GM23338 (cell line): ENCODE measurements at regions not wholly inside any gene's neighbourhood (a gene's known extent, or its start where the extent isn't known, plus 50 kb on each side); places are given as distances from the start of the nearest gene placed in this dataset.

Experiments
- ATAC-seq: fragments of 200-7000 bp; cut with Tn5 transposase; 3 replicates; pipeline ENCODE4 v1.9.1; 2020
- DNase-seq: peaks from one replicate; pipeline ENCODE4 v3.0.0-alpha.2; 2015; ENCODE audit warnings: low spot score
- H2AFZ ChIP-seq: fragments of 200-600 bp; sonication (generic); 2 replicates; pipeline ENCODE4 v1.8.0; 2016; ENCODE audit warnings: antibody characterized with exemption, mild to moderate bottlenecking, moderate library complexity
- H3F3A ChIP-seq: fragments of 200-600 bp; sonication (generic); replicated peaks from 2 replicates; pipeline ENCODE4 v1.8.0; 2017; ENCODE audit warnings: antibody characterized with exemption, mixed run types, low read depth
- H3K27ac ChIP-seq: fragments of 200-600 bp; sonication (generic); 2 replicates; pipeline ENCODE4 v1.6.1; 2016; ENCODE audit warnings: low read depth
- H3K27me3 ChIP-seq: fragments of 200-600 bp; sonication (generic); 2 replicates; pipeline ENCODE4 v1.8.0; 2016; ENCODE audit warnings: mild to moderate bottlenecking, mixed run types, moderate library complexity; ENCODE audit not compliant: insufficient read depth
- H3K36me3 ChIP-seq: fragments of 200-600 bp; sonication (generic); 2 replicates; pipeline ENCODE4 v1.8.0; 2016; ENCODE audit warnings: mild to moderate bottlenecking; ENCODE audit not compliant: insufficient read depth
- H3K4me1 ChIP-seq: fragments of 200-600 bp; sonication (generic); 2 replicates; pipeline ENCODE4 v1.8.0; 2016; ENCODE audit warnings: mild to moderate bottlenecking, moderate library complexity; ENCODE audit not compliant: insufficient read depth
- H3K4me2 ChIP-seq: fragments of 200-600 bp; sonication (generic); 2 replicates; pipeline ENCODE4 v1.7.1; 2017; ENCODE audit warnings: mixed run types
- H3K4me3 ChIP-seq: fragments of 200-600 bp; sonication (generic); 2 replicates; pipeline ENCODE4 v1.6.1; 2016; ENCODE audit warnings: mixed run types
- H3K79me2 ChIP-seq: fragments of 200-600 bp; sonication (generic); replicated peaks from 2 replicates; pipeline ENCODE4 v1.8.0; 2017; ENCODE audit warnings: mild to moderate bottlenecking; ENCODE audit not compliant: insufficient read depth
- H3K9me2 ChIP-seq: fragments of 200-600 bp; sonication (generic); 2 replicates; pipeline ENCODE4 v1.8.0; 2017; ENCODE audit not compliant: insufficient read depth
- H4K20me1 ChIP-seq: fragments of 200-600 bp; sonication (generic); replicated peaks from 2 replicates; pipeline ENCODE4 v1.8.0; 2017; ENCODE audit warnings: mild to moderate bottlenecking; ENCODE audit not compliant: insufficient read depth
- H3K27ac Mint-ChIP-seq: 2 replicates; pipeline ENCODE4 v1.8.0; 2020; ENCODE audit warnings: inconsistent platforms, mild to moderate bottlenecking, moderate library complexity, mixed read lengths
- H3K27me3 Mint-ChIP-seq: 3 replicates; pipeline ENCODE4 v1.8.0; 2022; ENCODE audit warnings: low read depth, mild to moderate bottlenecking, moderate library complexity, mixed read lengths, inconsistent platforms; ENCODE audit not compliant: insufficient read depth, poor library complexity
- H3K36me3 Mint-ChIP-seq: 3 replicates; pipeline ENCODE4 v1.8.0; 2021; ENCODE audit warnings: low read depth, mild to moderate bottlenecking, inconsistent platforms, moderate library complexity, mixed read lengths
- H3K4me1 Mint-ChIP-seq: 3 replicates; pipeline ENCODE4 v1.8.0; 2020; ENCODE audit warnings: mild to moderate bottlenecking, inconsistent platforms, mixed read lengths
- H3K4me3 Mint-ChIP-seq: 3 replicates; pipeline ENCODE4 v1.8.0; 2021; ENCODE audit warnings: moderate library complexity, mild to moderate bottlenecking, inconsistent platforms, mixed read lengths
- H3K9me3 Mint-ChIP-seq: 3 replicates; pipeline ENCODE4 v1.8.0; 2020; ENCODE audit warnings: moderate library complexity, mild to moderate bottlenecking, inconsistent platforms, mixed read lengths
- CREB1 ChIP-seq: fragments of 250-450 bp; sonication (Bioruptor Pico); IDR thresholded peaks from 2 replicates; pipeline ENCODE4 v1.5.0; 2020; ENCODE audit warnings: low read depth, mild to moderate bottlenecking, moderate library complexity
- EZH2 ChIP-seq: fragments of 200-600 bp; sonication (generic); IDR thresholded peaks from one replicate; pipeline ENCODE4 v1.8.0; 2017; ENCODE audit warnings: antibody characterized with exemption, mild to moderate bottlenecking, low read depth; ENCODE audit not compliant: unreplicated experiment
- EZH2phosphoT487 ChIP-seq: fragments of 200-600 bp; sonication (generic); IDR thresholded peaks from one replicate; pipeline ENCODE4 v1.8.1; 2018; ENCODE audit warnings: antibody characterized with exemption; ENCODE audit not compliant: unreplicated experiment
- JUNB ChIP-seq: IDR thresholded peaks from one replicate; pipeline ENCODE4 v1.6.1; 2016; ENCODE audit warnings: antibody characterized with exemption; ENCODE audit not compliant: unreplicated experiment
- NANOG ChIP-seq: IDR thresholded peaks from 2 replicates; pipeline ENCODE4 v1.6.1; 2016; ENCODE audit warnings: antibody characterized with exemption, borderline replicate concordance
- POLR2AphosphoS5 ChIP-seq: IDR thresholded peaks from 2 replicates; pipeline ENCODE4 v1.6.1; 2016; ENCODE audit warnings: antibody characterized with exemption, low read depth
- STAT1 ChIP-seq: IDR thresholded peaks from one replicate; pipeline ENCODE4 v1.6.1; 2016; ENCODE audit warnings: antibody characterized with exemption; ENCODE audit not compliant: unreplicated experiment
- ZNF114 ChIP-seq: fragments of 250-450 bp; sonication (Bioruptor Pico); IDR thresholded peaks from 2 replicates; pipeline ENCODE4 v1.5.0; 2020; ENCODE audit warnings: mild to moderate bottlenecking, moderate library complexity
- ZNF331 ChIP-seq: fragments of 250-450 bp; sonication (Bioruptor Pico); IDR thresholded peaks from 2 replicates; pipeline ENCODE4 v1.5.0; 2020; ENCODE audit warnings: low read depth, mild to moderate bottlenecking, moderate library complexity
- TF ChIP-seq, protein P1 (sequence below), 2 experiments: fragments of 200-600 bp in 1 of 2; sonication (generic) in 1 of 2; conservative IDR thresholded peaks; 2 replicates each; pipeline versions ENCODE4 v1.5.1 to v1.6.1; 2016 to 2017; ENCODE audit warnings: antibody characterized with exemption in 2 of 2, low read depth in 2 of 2, mild to moderate bottlenecking in 2 of 2, moderate library complexity in 1 of 2
- TF ChIP-seq, protein P2 (sequence below): IDR thresholded peaks from one replicate; pipeline ENCODE4 v1.6.1; 2018; ENCODE audit warnings: antibody characterized with exemption; ENCODE audit not compliant: unreplicated experiment
- TF ChIP-seq, protein P3 (sequence below): IDR thresholded peaks from 2 replicates; pipeline ENCODE4 v1.6.1; 2016; ENCODE audit warnings: antibody characterized with exemption

DNA sequence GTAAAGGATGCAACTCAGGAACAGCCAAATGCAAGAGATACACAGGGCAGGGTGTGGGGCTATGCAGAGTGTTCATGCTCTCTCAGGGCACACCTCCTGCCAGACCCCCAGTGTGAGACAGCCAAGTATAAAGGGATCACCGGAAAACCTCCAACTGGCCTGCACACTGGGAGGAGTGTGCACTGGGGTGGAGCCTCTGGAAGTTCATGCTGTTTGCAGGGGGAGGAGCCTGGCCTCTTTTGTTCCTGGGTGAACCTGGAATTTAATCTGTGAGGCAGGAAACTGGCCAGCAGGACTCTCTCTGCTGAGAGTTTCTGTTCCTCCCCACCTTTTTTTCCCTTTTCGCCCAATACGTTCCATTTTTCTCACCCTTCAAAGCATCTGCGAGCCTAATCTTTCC, 204.1 kb downstream of the WNT5A start:
- DNase-seq (peak; percentile 47), ATAC-seq (peak; percentile 74)
- H3K27me3 ChIP-seq = no peaks in the 10 kb centered on the region
- peak overlapping the region; percentile 93 for H2AFZ ChIP-seq
- Mint-ChIP-seq H3K27me3 (no peaks in the 10 kb centered on the region), H3K36me3 (no peaks in the 10 kb centered on the region), H3K27ac (peak overlapping the region; percentile 68), H3K4me1 (peaks cover 22% of the 10 kb centered on the region), H3K9me3 (no peaks in the 10 kb centered on the region), H3K4me3 (no peak overlapping the region)
- H3K79me2 ChIP-seq = no peaks in the 10 kb centered on the region
- peaks cover 8% of the 10 kb centered on the region for H3K4me1 ChIP-seq
- H3F3A ChIP-seq = no peaks in the 10 kb centered on the region
- no peaks in the 10 kb centered on the region for H4K20me1 ChIP-seq
- no peaks in the 10 kb centered on the region for H3K36me3 ChIP-seq
- TF ChIP-seq, protein P1, sequence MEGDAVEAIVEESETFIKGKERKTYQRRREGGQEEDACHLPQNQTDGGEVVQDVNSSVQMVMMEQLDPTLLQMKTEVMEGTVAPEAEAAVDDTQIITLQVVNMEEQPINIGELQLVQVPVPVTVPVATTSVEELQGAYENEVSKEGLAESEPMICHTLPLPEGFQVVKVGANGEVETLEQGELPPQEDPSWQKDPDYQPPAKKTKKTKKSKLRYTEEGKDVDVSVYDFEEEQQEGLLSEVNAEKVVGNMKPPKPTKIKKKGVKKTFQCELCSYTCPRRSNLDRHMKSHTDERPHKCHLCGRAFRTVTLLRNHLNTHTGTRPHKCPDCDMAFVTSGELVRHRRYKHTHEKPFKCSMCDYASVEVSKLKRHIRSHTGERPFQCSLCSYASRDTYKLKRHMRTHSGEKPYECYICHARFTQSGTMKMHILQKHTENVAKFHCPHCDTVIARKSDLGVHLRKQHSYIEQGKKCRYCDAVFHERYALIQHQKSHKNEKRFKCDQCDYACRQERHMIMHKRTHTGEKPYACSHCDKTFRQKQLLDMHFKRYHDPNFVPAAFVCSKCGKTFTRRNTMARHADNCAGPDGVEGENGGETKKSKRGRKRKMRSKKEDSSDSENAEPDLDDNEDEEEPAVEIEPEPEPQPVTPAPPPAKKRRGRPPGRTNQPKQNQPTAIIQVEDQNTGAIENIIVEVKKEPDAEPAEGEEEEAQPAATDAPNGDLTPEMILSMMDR (conservative IDR thresholded peaks at IDR 0.05; ENCODE audit: low read depth in 2 of 2) = no peak
- no peak overlapping the region for H3K27ac ChIP-seq
- no peak overlapping the region for H3K4me3 ChIP-seq
- peak overlapping the region; percentile 37 for H3K4me2 ChIP-seq
- H3K9me2 ChIP-seq = peaks cover 4% of the 10 kb centered on the region; the same call in 1 of the 2 replicates

DNA sequence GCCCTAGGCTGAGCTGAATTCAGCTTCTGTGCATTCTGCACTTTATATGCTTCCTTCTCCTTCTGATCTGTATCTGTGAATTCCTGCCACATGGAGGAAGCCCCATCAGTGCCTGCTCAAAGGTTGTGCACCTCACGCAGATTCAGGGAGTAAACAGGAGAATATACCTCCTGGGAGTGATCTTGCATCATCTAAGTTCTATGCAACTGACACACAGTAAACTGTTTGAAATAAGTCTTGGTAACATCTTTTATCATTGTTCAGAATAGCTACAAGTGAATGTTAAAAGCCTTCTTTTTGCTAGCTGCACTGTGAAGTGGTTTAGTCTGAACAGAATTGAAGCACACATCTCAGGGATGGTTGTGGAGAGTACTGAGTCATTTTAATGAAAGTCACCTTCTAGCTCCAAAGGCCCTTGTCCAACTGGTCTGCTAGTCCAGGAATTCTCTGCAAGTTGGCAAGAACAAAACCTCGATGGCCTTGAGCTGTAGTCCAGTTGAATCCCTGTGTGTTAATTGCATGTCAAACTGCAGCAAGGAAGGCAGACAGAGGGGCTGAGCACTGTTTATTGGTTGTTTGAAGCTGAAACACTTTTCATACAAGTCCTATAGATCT, 215.0 kb downstream of the WNT5A start:
- no peaks in the 10 kb centered on the region for H3K9me3 Mint-ChIP-seq
- no peak overlapping the region for H3K27ac Mint-ChIP-seq
- no peaks in the 10 kb centered on the region for H3K36me3 Mint-ChIP-seq
- Histone ChIP-seq H2AFZ (peak overlapping the region; percentile 60; the same call in 1 of the 2 replicates), H3K4me1 (peaks cover 16% of the 10 kb centered on the region), H3K27me3 (no peaks in the 10 kb centered on the region), H3K27ac (no peak overlapping the region), H3F3A (no peaks in the 10 kb centered on the region), H4K20me1 (no peaks in the 10 kb centered on the region), H3K4me3 (no peak overlapping the region), H3K4me2 (no peak overlapping the region), H3K9me2 (peaks cover 5% of the 10 kb centered on the region), H3K79me2 (no peaks in the 10 kb centered on the region), H3K36me3 (no peaks in the 10 kb centered on the region)
- DNase-seq (no peak), ATAC-seq (no peak)
- peaks cover 24% of the 10 kb centered on the region for H3K4me1 Mint-ChIP-seq
- H3K4me3 Mint-ChIP-seq = no peak overlapping the region
- H3K27me3 Mint-ChIP-seq = peaks cover 5% of the 10 kb centered on the region
- no peak for TF ChIP-seq EZH2
- no peak for TF ChIP-seq CREB1 (CRISPR knock-in tag)
- no peak for TF ChIP-seq POLR2AphosphoS5
- TF ChIP-seq, protein P2, sequence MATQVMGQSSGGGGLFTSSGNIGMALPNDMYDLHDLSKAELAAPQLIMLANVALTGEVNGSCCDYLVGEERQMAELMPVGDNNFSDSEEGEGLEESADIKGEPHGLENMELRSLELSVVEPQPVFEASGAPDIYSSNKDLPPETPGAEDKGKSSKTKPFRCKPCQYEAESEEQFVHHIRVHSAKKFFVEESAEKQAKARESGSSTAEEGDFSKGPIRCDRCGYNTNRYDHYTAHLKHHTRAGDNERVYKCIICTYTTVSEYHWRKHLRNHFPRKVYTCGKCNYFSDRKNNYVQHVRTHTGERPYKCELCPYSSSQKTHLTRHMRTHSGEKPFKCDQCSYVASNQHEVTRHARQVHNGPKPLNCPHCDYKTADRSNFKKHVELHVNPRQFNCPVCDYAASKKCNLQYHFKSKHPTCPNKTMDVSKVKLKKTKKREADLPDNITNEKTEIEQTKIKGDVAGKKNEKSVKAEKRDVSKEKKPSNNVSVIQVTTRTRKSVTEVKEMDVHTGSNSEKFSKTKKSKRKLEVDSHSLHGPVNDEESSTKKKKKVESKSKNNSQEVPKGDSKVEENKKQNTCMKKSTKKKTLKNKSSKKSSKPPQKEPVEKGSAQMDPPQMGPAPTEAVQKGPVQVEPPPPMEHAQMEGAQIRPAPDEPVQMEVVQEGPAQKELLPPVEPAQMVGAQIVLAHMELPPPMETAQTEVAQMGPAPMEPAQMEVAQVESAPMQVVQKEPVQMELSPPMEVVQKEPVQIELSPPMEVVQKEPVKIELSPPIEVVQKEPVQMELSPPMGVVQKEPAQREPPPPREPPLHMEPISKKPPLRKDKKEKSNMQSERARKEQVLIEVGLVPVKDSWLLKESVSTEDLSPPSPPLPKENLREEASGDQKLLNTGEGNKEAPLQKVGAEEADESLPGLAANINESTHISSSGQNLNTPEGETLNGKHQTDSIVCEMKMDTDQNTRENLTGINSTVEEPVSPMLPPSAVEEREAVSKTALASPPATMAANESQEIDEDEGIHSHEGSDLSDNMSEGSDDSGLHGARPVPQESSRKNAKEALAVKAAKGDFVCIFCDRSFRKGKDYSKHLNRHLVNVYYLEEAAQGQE = no peak
- no peak for TF ChIP-seq NANOG
- no peak for TF ChIP-seq EZH2phosphoT487
- no peak for TF ChIP-seq ZNF114 (CRISPR knock-in tag)
- TF ChIP-seq, protein P3, sequence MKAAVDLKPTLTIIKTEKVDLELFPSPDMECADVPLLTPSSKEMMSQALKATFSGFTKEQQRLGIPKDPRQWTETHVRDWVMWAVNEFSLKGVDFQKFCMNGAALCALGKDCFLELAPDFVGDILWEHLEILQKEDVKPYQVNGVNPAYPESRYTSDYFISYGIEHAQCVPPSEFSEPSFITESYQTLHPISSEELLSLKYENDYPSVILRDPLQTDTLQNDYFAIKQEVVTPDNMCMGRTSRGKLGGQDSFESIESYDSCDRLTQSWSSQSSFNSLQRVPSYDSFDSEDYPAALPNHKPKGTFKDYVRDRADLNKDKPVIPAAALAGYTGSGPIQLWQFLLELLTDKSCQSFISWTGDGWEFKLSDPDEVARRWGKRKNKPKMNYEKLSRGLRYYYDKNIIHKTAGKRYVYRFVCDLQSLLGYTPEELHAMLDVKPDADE = no peak
- TF ChIP-seq JUNB = no peak
- no peak for TF ChIP-seq STAT1
- no peak for TF ChIP-seq ZNF331 (CRISPR knock-in tag)
